ENCODE measurements at regions not wholly inside any gene's neighbourhood (a gene's known extent, or its start where the extent isn't known, plus 50 kb on each side); places are given as distances from the start of the nearest gene placed in this dataset.

DNA sequence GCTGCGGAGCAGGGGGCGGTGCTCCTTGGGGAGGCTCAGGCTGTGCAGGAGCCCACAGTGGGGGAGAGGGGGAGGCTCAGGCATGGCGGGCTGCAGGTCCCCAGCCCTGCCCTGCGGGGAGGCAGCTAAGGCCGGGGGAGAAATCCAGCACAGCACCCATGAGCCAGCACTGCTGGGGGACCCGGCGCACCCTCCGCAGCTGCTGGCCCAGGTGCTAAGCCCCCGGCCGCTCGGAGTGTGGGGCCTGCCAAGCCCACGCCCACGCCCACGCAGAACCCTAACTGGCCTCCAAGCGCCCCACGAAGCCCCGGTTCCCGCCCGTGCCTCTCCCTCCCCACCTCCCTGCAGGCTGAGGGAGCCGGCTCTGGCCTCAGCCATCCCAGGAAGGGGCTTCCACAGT is 145.6 kb upstream of the SEL1L start:
- TF ChIP-seq, protein P1, sequence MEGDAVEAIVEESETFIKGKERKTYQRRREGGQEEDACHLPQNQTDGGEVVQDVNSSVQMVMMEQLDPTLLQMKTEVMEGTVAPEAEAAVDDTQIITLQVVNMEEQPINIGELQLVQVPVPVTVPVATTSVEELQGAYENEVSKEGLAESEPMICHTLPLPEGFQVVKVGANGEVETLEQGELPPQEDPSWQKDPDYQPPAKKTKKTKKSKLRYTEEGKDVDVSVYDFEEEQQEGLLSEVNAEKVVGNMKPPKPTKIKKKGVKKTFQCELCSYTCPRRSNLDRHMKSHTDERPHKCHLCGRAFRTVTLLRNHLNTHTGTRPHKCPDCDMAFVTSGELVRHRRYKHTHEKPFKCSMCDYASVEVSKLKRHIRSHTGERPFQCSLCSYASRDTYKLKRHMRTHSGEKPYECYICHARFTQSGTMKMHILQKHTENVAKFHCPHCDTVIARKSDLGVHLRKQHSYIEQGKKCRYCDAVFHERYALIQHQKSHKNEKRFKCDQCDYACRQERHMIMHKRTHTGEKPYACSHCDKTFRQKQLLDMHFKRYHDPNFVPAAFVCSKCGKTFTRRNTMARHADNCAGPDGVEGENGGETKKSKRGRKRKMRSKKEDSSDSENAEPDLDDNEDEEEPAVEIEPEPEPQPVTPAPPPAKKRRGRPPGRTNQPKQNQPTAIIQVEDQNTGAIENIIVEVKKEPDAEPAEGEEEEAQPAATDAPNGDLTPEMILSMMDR (IDR thresholded peaks at IDR 0.05), result no peak
- peaks cover 43% of the 10 kb centered on the region for H3K9me3 Mint-ChIP-seq (ENCODE audit: unreplicated experiment)

DNA sequence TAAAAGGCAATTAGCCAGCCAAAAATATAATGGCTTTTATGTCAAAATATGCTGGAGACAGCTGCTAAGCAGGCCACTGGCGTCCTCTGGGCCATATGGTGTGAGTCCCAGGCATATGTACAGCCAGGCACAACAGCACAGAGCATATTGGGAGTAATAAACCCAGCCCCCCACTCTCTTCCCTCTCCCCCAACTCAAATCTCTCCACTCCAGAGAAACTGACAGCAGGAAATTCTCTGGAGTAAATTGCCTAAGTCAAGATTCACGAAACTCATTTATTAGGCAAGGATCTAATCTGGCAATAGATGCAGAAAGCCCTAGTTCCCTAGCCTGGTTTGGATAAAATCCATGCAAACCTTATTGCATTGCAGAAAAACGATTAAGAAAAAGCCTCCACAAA is 147.9 kb upstream of the SEL1L start:
- TF ChIP-seq, protein P1 (IDR thresholded peaks at IDR 0.05), result no peak
- H3K27ac Mint-ChIP-seq (ENCODE audit: unreplicated experiment), result no peak overlapping the region
- no peak for DNase-seq (ENCODE audit: extremely low spot score, unreplicated experiment)
- H3K4me3 Mint-ChIP-seq (ENCODE audit: unreplicated experiment), result no peak overlapping the region
- peaks cover 2% of the 10 kb centered on the region for H3K36me3 Mint-ChIP-seq (ENCODE audit: unreplicated experiment)
- H3K4me1 Mint-ChIP-seq (ENCODE audit: unreplicated experiment), result no peaks in the 10 kb centered on the region
- no peaks in the 10 kb centered on the region for H3K27me3 Mint-ChIP-seq (ENCODE audit: unreplicated experiment)
- H3K9me3 Mint-ChIP-seq (ENCODE audit: unreplicated experiment), result peaks cover 54% of the 10 kb centered on the region

More for the DNA sequence above, 145.6 kb upstream of the SEL1L start:
- Mint-ChIP-seq H3K4me3 (ENCODE audit: unreplicated experiment) (no peak overlapping the region), H3K4me1 (ENCODE audit: unreplicated experiment) (no peaks in the 10 kb centered on the region), H3K27me3 (ENCODE audit: unreplicated experiment) (no peaks in the 10 kb centered on the region), H3K36me3 (ENCODE audit: unreplicated experiment) (peaks cover 2% of the 10 kb centered on the region), H3K27ac (ENCODE audit: unreplicated experiment) (no peak overlapping the region)
- no peak for DNase-seq (ENCODE audit: extremely low spot score, unreplicated experiment)

DNA sequence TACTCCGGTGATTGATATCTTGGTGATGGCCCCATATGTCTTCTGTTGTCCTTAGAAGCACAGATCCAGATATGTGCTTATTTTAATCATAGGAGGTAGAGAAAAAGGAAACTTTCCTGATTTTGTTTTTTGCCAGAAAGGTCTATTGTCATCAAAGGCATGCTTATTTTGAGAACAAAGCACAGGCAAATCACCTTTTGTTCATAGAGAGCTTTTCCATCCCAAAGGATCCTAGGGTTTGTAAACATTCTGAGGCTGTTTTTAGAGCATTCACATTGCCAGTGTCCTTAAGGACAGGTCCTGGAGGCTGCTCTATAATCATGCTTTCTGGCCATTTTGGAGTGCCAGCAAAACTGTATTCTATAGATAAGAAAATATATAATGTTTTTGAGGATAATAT is 148.5 kb upstream of the SEL1L start:
- peaks cover 2% of the 10 kb centered on the region for H3K36me3 Mint-ChIP-seq (ENCODE audit: unreplicated experiment)
- H3K4me1 Mint-ChIP-seq (ENCODE audit: unreplicated experiment), result no peaks in the 10 kb centered on the region
- no peak overlapping the region for H3K4me3 Mint-ChIP-seq (ENCODE audit: unreplicated experiment)
- H3K27ac Mint-ChIP-seq (ENCODE audit: unreplicated experiment), result no peak overlapping the region
- H3K27me3 Mint-ChIP-seq (ENCODE audit: unreplicated experiment), result no peaks in the 10 kb centered on the region
- TF ChIP-seq, protein P1 (IDR thresholded peaks at IDR 0.05), result no peak
- H3K9me3 Mint-ChIP-seq (ENCODE audit: unreplicated experiment), result peaks cover 54% of the 10 kb centered on the region
- DNase-seq (ENCODE audit: extremely low spot score, unreplicated experiment), result no peak

DNA sequence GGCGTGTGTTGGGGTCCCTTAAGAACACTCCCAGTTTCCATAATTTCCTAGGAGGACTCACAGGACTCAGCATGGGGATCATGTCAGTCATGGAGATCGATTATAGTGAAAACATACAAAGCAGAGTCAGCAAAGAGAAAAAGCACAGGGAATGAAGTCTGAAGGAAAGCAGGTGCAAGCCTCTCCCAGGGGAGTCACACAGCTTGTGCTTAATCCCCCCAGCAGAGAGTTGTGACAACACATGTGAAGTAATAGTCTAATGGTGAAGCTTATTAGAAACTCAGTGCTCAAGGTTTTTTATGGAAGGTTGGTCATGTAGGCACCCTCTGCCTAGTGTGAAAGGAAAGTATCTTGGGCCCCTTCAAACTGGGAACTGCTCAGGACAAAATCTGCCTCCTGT is 149.0 kb upstream of the SEL1L start:
- Mint-ChIP-seq H3K4me3 (ENCODE audit: unreplicated experiment) (no peak overlapping the region), H3K4me1 (ENCODE audit: unreplicated experiment) (no peaks in the 10 kb centered on the region), H3K27me3 (ENCODE audit: unreplicated experiment) (no peaks in the 10 kb centered on the region), H3K9me3 (ENCODE audit: unreplicated experiment) (peaks cover 49% of the 10 kb centered on the region), H3K36me3 (ENCODE audit: unreplicated experiment) (peaks cover 2% of the 10 kb centered on the region), H3K27ac (ENCODE audit: unreplicated experiment) (no peak overlapping the region)
- DNase-seq (ENCODE audit: extremely low spot score, unreplicated experiment), result no peak
- TF ChIP-seq, protein P1 (IDR thresholded peaks at IDR 0.05), result no peak

DNA sequence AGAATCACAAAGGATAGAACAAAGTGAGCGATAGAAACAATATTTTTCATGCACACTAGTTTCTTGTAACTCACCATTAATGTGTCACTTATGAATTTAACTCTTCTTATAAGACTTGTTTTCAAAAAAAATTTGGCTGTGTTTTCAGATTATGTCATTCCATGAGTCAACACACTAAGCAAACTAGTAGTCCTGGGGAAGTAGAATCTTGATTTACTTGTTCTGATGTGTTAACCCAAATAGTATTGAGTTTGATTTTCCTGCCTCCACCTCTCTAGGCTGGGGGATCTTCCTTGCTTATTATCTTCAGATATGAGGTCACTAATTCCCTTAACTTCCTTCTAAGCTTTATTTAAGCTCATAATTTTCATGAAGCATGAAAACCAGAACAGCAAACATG is 151.0 kb upstream of the SEL1L start:
- no peaks in the 10 kb centered on the region for H3K4me1 Mint-ChIP-seq (ENCODE audit: unreplicated experiment)
- no peak overlapping the region for H3K27ac Mint-ChIP-seq (ENCODE audit: unreplicated experiment)
- no peaks in the 10 kb centered on the region for H3K27me3 Mint-ChIP-seq (ENCODE audit: unreplicated experiment)
- no peak overlapping the region for H3K4me3 Mint-ChIP-seq (ENCODE audit: unreplicated experiment)
- DNase-seq (ENCODE audit: extremely low spot score, unreplicated experiment), result no peak
- TF ChIP-seq, protein P1 (IDR thresholded peaks at IDR 0.05), result no peak
- peaks cover 2% of the 10 kb centered on the region for H3K36me3 Mint-ChIP-seq (ENCODE audit: unreplicated experiment)
- H3K9me3 Mint-ChIP-seq (ENCODE audit: unreplicated experiment), result peaks cover 50% of the 10 kb centered on the region

Measured in osteocyte (in vitro differentiated cells).